Stimulated activated CD4-positive, alpha-beta T cell treated with anti-CD3 and anti-CD28 coated beads, TNF-alpha, amount 100 ng/mL, for 4 hours (primary cell): ENCODE measurements at regions not wholly inside any gene's neighbourhood (a gene's known extent, or its start where the extent isn't known, plus 50 kb on each side); places are given as distances from the start of the nearest gene placed in this dataset.

ENCODE experiments used
- DNase-seq, 3 experiments: peaks; one replicate each; pipeline ENCODE4 v3.0.0-alpha.2; 2020; ENCODE audit warnings: low read depth in 3 of 3

GRCh38 chr20:61119273-61119672 lies 132.8 kb upstream of the CDH4 start:
- no peak for DNase-seq

DNA sequence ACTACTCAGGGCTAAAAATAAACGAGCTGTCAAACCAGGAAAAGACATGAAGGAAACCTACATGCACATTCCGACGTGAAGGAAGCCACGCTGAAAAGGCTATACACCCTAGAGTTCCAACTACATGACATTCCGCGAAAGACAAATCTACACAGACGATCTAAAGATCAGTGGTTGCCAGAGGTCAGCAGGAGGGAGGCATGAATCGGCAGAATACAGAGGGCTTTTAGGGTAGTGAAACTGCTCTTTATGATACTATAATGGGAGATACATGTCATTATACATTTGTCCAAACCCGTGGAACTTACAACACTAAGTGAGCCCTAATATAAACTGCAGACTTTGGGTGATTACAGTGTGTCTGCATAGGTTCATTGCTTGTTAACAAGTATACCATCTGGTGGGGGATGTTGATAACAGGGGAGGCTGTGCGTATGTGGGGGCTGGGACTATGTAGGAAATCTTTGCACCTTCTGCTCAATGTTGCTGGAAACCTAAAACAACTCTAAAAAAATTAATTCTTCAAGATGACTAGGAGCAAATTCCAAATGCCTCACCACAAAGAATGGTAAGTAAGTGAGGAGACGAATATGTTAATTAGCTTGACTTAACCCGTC lies 132.2 kb upstream of the CDH4 start:
- DNase-seq, result no peak

GRCh38 chr20:61120595-61121515 lies 131.2 kb upstream of the CDH4 start:
- DNase-seq, result peak in 1 of 3 experiments; percentile 3

DNA sequence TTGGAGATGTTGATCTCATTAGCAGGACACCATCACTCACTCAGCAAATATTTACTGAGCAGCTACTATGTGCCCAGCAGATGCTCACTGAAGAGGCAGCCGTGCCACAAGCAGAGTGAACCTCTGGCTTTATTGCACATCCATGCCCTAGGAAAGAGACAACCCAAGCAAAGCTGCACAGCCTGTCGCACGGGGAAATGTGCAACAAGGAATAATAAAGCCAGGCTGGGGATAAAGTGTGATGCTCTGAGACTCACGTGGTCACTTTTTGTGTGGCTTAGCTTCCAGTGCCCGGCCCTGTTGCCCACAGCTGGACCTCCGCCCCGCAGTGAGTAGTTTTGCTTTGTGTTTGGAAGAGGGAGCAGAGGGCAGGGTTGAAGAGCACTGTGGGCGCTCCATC lies 130.4 kb upstream of the CDH4 start:
- DNase-seq, result no peak

DNA sequence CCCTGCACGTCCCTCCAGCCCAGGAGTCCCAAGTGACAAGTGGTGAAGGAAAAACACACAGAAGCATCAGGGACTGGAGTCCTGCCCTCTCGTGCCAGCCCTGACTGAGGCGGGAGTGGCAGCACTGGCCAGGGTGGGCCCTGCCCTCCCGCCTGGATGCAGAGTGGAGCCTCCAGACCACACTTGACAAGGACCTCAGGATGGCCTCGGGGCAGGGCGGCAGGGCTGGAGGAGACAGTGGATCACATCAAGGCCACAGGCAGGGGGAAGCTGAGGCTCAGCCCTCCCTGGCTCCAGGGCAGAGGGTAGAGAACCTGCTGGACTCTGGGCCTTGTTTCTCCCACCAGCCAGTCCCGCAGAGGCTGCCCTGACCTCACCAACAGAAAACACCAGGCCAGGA lies 128.8 kb upstream of the CDH4 start:
- DNase-seq, result no peak

GRCh38 chr20:61123751-61124368 lies 128.2 kb upstream of the CDH4 start:
- DNase-seq, result no peak

DNA sequence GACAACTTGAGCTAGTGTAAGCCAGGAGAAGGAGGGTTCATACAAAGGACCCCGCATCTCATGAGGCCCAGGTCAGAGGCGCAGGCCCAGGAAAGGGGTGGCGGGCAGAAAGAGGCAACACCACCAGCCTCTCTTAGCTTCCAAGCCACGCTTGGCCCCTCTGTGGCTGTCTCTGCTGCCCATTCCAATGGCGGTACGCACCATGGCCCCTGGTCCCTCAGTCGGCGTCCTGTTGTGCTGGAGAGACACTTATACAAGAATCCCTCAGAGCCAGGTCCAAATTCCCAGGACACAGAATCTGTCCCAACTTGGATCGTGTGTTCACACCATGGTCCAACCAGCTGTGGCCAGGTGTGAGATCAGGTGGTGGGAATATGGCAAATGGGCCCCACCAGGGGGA lies 127.0 kb upstream of the CDH4 start:
- no peak for DNase-seq

GRCh38 chr20:61125546-61126180 lies 126.4 kb upstream of the CDH4 start:
- no peak for DNase-seq

GRCh38 chr20:61126369-61127195 lies 125.5 kb upstream of the CDH4 start:
- no peak for DNase-seq

- DNase-seq, result no peak
Measured at GRCh38 chr20:61127311-61128039, 124.6 kb upstream of the CDH4 start.

- DNase-seq, result no peak
Measured at GRCh38 chr20:61128701-61129269, 123.3 kb upstream of the CDH4 start.

DNA sequence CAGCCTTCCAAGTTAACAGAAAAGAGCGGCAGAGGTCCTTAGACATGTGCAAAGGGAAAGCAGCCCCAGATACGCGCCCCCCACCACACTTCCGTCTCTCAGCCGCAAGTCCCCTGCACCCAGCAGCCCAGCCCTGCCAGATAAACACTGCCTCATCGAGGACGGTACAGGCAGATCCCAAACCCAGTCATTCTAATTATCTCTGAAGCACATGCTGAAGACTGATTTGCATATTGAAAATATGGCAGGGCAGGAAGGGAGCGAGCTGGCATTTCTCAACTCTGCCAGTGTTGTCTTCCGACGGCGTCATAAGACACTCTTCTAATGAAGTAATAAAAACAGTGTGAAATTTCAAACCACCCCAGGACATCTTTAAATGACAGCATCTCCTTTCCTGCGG lies 122.8 kb upstream of the CDH4 start:
- DNase-seq, result no peak

GRCh38 chr20:61130156-61130555 lies 121.9 kb upstream of the CDH4 start:
- DNase-seq, result no peak

GRCh38 chr20:61131944-61132343 lies 120.1 kb upstream of the CDH4 start:
- no peak for DNase-seq

DNA sequence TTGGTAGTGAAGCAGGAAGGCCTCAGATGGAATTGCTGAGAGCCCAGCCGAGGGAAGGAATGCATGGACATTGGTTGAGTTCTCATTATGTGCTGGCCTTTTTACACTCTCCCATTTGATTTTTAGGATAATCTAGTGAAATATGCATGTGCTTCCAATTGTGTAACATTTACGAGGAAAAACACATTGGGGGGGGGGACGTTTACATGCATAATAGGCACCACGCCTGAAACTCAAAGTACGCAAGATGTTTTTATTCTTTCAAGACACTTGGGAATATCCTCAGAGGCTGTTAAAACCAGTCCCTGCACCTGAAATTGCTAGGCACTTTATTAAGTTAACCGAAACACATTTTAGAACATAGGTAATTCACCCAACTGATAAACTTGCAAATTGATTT lies 118.5 kb upstream of the CDH4 start:
- no peak for DNase-seq

DNA sequence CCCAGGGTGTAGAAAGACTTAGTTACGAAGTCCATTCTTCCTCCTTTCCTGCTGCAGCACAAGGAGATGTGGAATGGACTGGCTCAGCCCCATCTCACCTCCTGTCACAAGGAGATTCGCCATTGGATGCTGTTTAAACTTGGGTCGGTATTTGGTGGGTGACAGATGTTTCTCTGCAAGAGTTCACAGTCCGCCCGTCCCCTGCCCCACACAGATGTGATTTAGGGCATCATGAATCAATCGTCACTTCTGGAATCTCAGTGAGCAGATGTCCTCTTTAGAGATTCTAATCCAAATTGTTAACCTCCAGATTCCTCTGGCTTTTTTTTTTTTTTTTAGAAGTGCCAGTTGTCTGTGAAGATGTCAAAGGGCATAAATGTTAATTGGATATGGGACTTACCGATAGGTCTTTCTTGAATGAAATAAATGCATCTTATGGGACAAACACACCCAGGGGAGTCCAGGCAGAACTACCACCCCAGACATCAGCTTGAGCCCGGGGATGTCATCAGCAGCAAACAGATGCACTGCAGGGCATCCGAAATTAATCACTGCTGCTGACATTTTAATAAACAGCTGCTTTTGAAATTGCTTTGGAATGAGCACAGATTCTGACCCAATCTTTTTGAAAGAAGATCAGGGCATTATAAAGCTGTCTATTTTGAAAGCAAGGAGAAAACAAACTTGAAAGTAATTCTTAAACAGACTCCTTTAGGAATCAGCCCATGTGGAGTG lies 117.6 kb upstream of the CDH4 start:
- no peak for DNase-seq

GRCh38 chr20:61135266-61135665 lies 116.8 kb upstream of the CDH4 start:
- DNase-seq, result no peak

GRCh38 chr20:61135968-61136367 lies 116.1 kb upstream of the CDH4 start:
- DNase-seq, result no peak

DNA sequence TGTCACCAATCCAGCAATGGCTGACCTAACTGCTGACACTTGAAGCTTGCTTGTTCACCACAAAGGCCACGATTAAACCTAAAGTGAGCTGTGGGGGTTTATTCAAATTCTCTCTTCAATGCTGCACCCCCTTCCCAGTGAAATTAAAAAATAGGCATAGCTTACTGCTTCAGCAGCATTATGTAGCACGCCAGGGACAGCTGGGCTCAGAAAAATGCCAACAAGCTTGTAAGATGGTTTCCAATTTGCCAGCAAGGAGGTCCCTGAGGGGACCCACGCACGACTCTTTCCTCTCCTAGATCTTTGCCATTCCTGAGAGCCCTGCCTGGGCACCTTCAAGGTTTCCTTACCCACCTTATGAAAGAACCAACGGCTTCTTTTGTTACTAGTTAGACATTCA lies 113.5 kb upstream of the CDH4 start:
- no peak for DNase-seq

- no peak for DNase-seq
Measured at GRCh38 chr20:61139031-61139430, 113.0 kb upstream of the CDH4 start.
